ENCODE measurements at regions not wholly inside any gene's neighbourhood (a gene's known extent, or its start where the extent isn't known, plus 50 kb on each side); places are given as distances from the start of the nearest gene placed in this dataset.

GRCh38 chr10:61356354-61356753 is 96.8 kb downstream of the TMEM26 start:
- no peak for DNase-seq (ENCODE audit: low read depth)

GRCh38 chr10:61355211-61355610 is 98.0 kb downstream of the TMEM26 start:
- TF ChIP-seq CTCF (IDR thresholded peaks at IDR 0.05; ENCODE audit: insufficient read depth, low read depth, low read length, missing control alignments): no peak

More at GRCh38 chr10:61356354-61356753, 96.8 kb downstream of the TMEM26 start:
- H3K4me3 ChIP-seq (ENCODE audit: low read depth, low read length): no peak overlapping the region
- TF ChIP-seq CTCF (IDR thresholded peaks at IDR 0.05; ENCODE audit: insufficient read depth, low read depth, low read length, missing control alignments): no peak

GRCh38 chr10:61354401-61354975 is 98.7 kb downstream of the TMEM26 start:
- no peak for DNase-seq (ENCODE audit: low read depth)

More at GRCh38 chr10:61355211-61355610, 98.0 kb downstream of the TMEM26 start:
- no peak overlapping the region for H3K4me3 ChIP-seq (ENCODE audit: low read depth, low read length)
- DNase-seq (ENCODE audit: low read depth): no peak

GRCh38 chr10:61350794-61351193 is 102.4 kb downstream of the TMEM26 start:
- no peak overlapping the region for H3K4me3 ChIP-seq (ENCODE audit: low read depth, low read length)
- DNase-seq (ENCODE audit: low read depth): no peak
- no peak for TF ChIP-seq CTCF (IDR thresholded peaks at IDR 0.05; ENCODE audit: insufficient read depth, low read depth, low read length, missing control alignments)

More at GRCh38 chr10:61354401-61354975, 98.7 kb downstream of the TMEM26 start:
- no peak overlapping the region for H3K4me3 ChIP-seq (ENCODE audit: low read depth, low read length)
- no peak for TF ChIP-seq CTCF (IDR thresholded peaks at IDR 0.05; ENCODE audit: insufficient read depth, low read depth, low read length, missing control alignments)

GRCh38 chr10:61350068-61350467 is 103.1 kb downstream of the TMEM26 start:
- DNase-seq (ENCODE audit: low read depth): no peak
- TF ChIP-seq CTCF (IDR thresholded peaks at IDR 0.05; ENCODE audit: insufficient read depth, low read depth, low read length, missing control alignments): no peak

GRCh38 chr10:61346796-61347413 is 106.3 kb downstream of the TMEM26 start:
- no peak overlapping the region for H3K4me3 ChIP-seq (ENCODE audit: low read depth, low read length)
- no peak for TF ChIP-seq CTCF (IDR thresholded peaks at IDR 0.05; ENCODE audit: insufficient read depth, low read depth, low read length, missing control alignments)
- DNase-seq (ENCODE audit: low read depth): no peak

More at GRCh38 chr10:61350068-61350467, 103.1 kb downstream of the TMEM26 start:
- H3K4me3 ChIP-seq (ENCODE audit: low read depth, low read length): no peak overlapping the region

All from GM12865 (cell line).